Trophoblast cell (in vitro differentiated cells and primary cell): ENCODE measurements at regions not wholly inside any gene's neighbourhood (a gene's known extent, or its start where the extent isn't known, plus 50 kb on each side); places are given as distances from the start of the nearest gene placed in this dataset.
A peak's percentile ranks its signal among the peaks of the same experiment; 100 is the strongest.

Experiments
- DNase-seq, 2 donors: peaks; one replicate each; pipeline ENCODE4 v3.0.0-alpha.2; 2016
- H2AFZ ChIP-seq: 2 replicates; pipeline ENCODE4 v1.6.1; 2013; ENCODE audit warnings: low read length, moderate library complexity, mild to moderate bottlenecking; ENCODE audit not compliant: insufficient read depth, poor library complexity
- H2AK5ac ChIP-seq: 2 replicates; pipeline ENCODE4 v1.6.1; 2013; ENCODE audit warnings: mild to moderate bottlenecking, low read length
- H2BK120ac ChIP-seq: 2 replicates; pipeline ENCODE4 v1.6.1; 2013; ENCODE audit warnings: low read length, mild to moderate bottlenecking, moderate library complexity; ENCODE audit not compliant: insufficient read depth, poor library complexity
- H2BK12ac ChIP-seq: 2 replicates; pipeline ENCODE4 v1.6.1; 2013; ENCODE audit warnings: mild to moderate bottlenecking, low read length, moderate library complexity
- H2BK5ac ChIP-seq: 2 replicates; pipeline ENCODE4 v1.6.1; 2013; ENCODE audit warnings: low read length, low read depth, moderate library complexity, mild to moderate bottlenecking; ENCODE audit not compliant: poor library complexity
- H3K14ac ChIP-seq: 2 replicates; pipeline ENCODE4 v1.6.1; 2013; ENCODE audit warnings: mild to moderate bottlenecking, low read length
- H3K18ac ChIP-seq: 2 replicates; pipeline ENCODE4 v1.6.1; 2013; ENCODE audit warnings: mild to moderate bottlenecking, low read length
- H3K23ac ChIP-seq: 2 replicates; pipeline ENCODE4 v1.6.1; 2013; ENCODE audit warnings: low read length
- H3K27ac ChIP-seq: 2 replicates; pipeline ENCODE4 v1.5.1; 2013; ENCODE audit warnings: low read depth, mild to moderate bottlenecking, inconsistent platforms, low read length, moderate library complexity
- H3K27me3 ChIP-seq: 2 replicates; pipeline ENCODE4 v1.6.1; 2013; ENCODE audit warnings: inconsistent platforms, mild to moderate bottlenecking, low read length, moderate library complexity; ENCODE audit not compliant: insufficient read depth
- H3K36me3 ChIP-seq, 2 experiments: 1 replicate in 1 of 2; 2 replicates in 1 of 2; pipeline ENCODE4 v1.6.1; 2013; ENCODE audit warnings: low read length in 2 of 2, mild to moderate bottlenecking in 2 of 2, moderate library complexity in 1 of 2; ENCODE audit not compliant: insufficient read depth in 2 of 2, control insufficient read depth in 1 of 2
- H3K4ac ChIP-seq: 2 replicates; pipeline ENCODE4 v1.6.1; 2013; ENCODE audit warnings: low read depth, mild to moderate bottlenecking, low read length, moderate library complexity
- H3K4me1 ChIP-seq, 2 experiments: 1 replicate in 1 of 2; 2 replicates in 1 of 2; pipeline ENCODE4 v1.6.1; 2013; ENCODE audit warnings: low read length in 2 of 2, mild to moderate bottlenecking in 2 of 2, moderate library complexity in 1 of 2; ENCODE audit not compliant: insufficient read depth in 2 of 2, control insufficient read depth in 1 of 2
- H3K4me2 ChIP-seq: 2 replicates; pipeline ENCODE4 v1.6.1; 2013; ENCODE audit warnings: inconsistent platforms, mild to moderate bottlenecking, low read length, moderate library complexity
- H3K4me3 ChIP-seq: 2 replicates; pipeline ENCODE4 v1.5.1; 2013; ENCODE audit warnings: mild to moderate bottlenecking, low read depth, low read length, inconsistent platforms
- H3K79me1 ChIP-seq: one replicate; pipeline ENCODE4 v1.6.1; 2013; ENCODE audit warnings: low read length
- H3K79me2 ChIP-seq: 2 replicates; pipeline ENCODE4 v1.6.1; 2013; ENCODE audit warnings: low read length, mild to moderate bottlenecking; ENCODE audit not compliant: control insufficient read depth, insufficient read depth, poor library complexity
- H3K9ac ChIP-seq: 2 replicates; pipeline ENCODE4 v1.6.1; 2013; ENCODE audit warnings: mild to moderate bottlenecking, low read length
- H3K9me3 ChIP-seq: 2 replicates; pipeline ENCODE4 v1.6.1; 2013; ENCODE audit warnings: low read depth, mild to moderate bottlenecking, control low read depth, inconsistent platforms, low read length; ENCODE audit not compliant: insufficient read depth
- H4K12ac ChIP-seq: 2 replicates; pipeline ENCODE4 v1.6.1; 2013; ENCODE audit warnings: low read depth, mild to moderate bottlenecking, low read length, moderate library complexity
- H4K8ac ChIP-seq: 2 replicates; pipeline ENCODE4 v1.6.1; 2013; ENCODE audit warnings: low read depth, mild to moderate bottlenecking, low read length, moderate library complexity
- H4K91ac ChIP-seq: one replicate; pipeline ENCODE4 v1.6.1; 2013; ENCODE audit warnings: low read depth, mild to moderate bottlenecking, low read length, moderate library complexity
- WGBS: extraction: QIAGEN DNeasy Blood & Tissue Kit; methylation state at CpG from one replicate; pipeline ENCODE4 v1.1.7; 2013; ENCODE audit warnings: missing lambda C conversion rate; ENCODE audit not compliant: insufficient read length, insufficient coverage; ENCODE audit errors: extremely low coverage; 5-methylcytosine and 5-hydroxymethylcytosine counted together

DNA sequence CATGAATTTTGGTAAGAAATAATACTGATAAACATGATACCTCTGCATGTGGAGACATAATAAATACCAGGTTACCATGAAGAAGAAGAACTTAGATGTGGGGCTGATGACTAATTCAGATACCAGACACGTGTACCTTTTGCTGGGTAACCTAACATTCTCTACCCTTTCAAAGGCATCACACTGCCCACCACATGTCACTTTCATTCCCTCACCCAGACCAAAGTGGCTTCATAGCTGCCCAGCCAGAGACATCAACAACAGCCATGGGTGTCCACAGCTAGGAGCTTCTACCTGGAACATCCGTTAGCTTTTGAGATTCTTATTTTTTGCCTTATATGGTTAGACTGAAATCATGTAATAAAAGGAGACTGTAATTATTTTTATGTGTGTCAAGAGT is 396.8 kb downstream of the MED10 start:
- no peak for DNase-seq
- Histone ChIP-seq H3K14ac (no peak overlapping the region), H3K27me3 (no peaks in the 10 kb centered on the region)

DNA sequence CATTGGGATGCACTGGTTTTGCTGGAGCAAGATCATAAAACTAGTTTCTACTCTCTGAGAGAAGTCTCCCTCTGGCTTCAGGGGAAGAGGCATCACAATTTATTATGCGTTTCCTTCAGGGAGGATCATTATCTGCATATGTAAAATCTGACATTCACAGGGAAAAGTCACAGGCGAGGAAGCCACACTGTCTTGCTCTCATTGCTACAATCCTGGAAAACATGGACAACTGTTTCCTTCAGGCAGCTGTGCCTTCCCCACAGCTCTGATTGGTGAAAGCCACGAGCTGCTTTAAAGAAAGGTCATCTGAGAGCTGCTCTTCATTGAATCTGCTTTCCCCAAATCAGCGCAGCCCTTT is 397.8 kb downstream of the MED10 start:
- no CpG with 5 or more reads among the region's 4 CpGs for WGBS
- no peak overlapping the region for H3K4me3 ChIP-seq
- no peak overlapping the region for H2AFZ ChIP-seq
- H3K79me1 ChIP-seq, result no peaks in the 10 kb centered on the region
- no peak overlapping the region for H4K8ac ChIP-seq
- no peak overlapping the region for H3K18ac ChIP-seq
- H3K79me2 ChIP-seq, result no peaks in the 10 kb centered on the region
- H3K9me3 ChIP-seq, result peaks cover 2% of the 10 kb centered on the region
- H3K4me1 ChIP-seq, result peaks cover 5 to 10% of the 10 kb centered on the region in 2 experiments
- H3K23ac ChIP-seq, result no peak overlapping the region
- no peak overlapping the region for H4K12ac ChIP-seq
- no peak overlapping the region for H3K4ac ChIP-seq
- no peak overlapping the region for H2BK5ac ChIP-seq
- no peak overlapping the region for H4K91ac ChIP-seq
- no peak overlapping the region for H2BK120ac ChIP-seq
- H3K4me2 ChIP-seq, result no peak overlapping the region
- H3K27ac ChIP-seq, result no peak overlapping the region
- no peaks in the 10 kb centered on the region for H3K27me3 ChIP-seq
- DNase-seq, result no peak
- H3K9ac ChIP-seq, result no peak overlapping the region
- H2BK12ac ChIP-seq, result no peak overlapping the region
- no peak overlapping the region for H3K14ac ChIP-seq
- no peaks in the 10 kb centered on the region for H3K36me3 ChIP-seq
- no peak overlapping the region for H2AK5ac ChIP-seq

More for the DNA sequence above, 396.8 kb downstream of the MED10 start:
- H3K4ac ChIP-seq, result no peak overlapping the region
- H4K12ac ChIP-seq, result no peak overlapping the region
- no peak overlapping the region for H2BK5ac ChIP-seq
- H3K23ac ChIP-seq, result no peak overlapping the region
- no peak overlapping the region for H3K9ac ChIP-seq
- H4K91ac ChIP-seq, result no peak overlapping the region
- peaks cover 2% of the 10 kb centered on the region for H3K9me3 ChIP-seq
- no peak overlapping the region for H2BK12ac ChIP-seq
- no peak overlapping the region for H2AK5ac ChIP-seq
- no peak overlapping the region for H2AFZ ChIP-seq
- H3K4me3 ChIP-seq, result no peak overlapping the region
- no CpG with 5 or more reads among the region's 2 CpGs for WGBS
- H2BK120ac ChIP-seq, result no peak overlapping the region
- H3K4me1 ChIP-seq, result peaks cover 5 to 10% of the 10 kb centered on the region in 2 experiments
- H3K27ac ChIP-seq, result no peak overlapping the region
- H3K79me1 ChIP-seq, result no peaks in the 10 kb centered on the region
- no peak overlapping the region for H4K8ac ChIP-seq
- no peaks in the 10 kb centered on the region for H3K36me3 ChIP-seq
- no peak overlapping the region for H3K4me2 ChIP-seq
- H3K79me2 ChIP-seq, result no peaks in the 10 kb centered on the region
- H3K18ac ChIP-seq, result no peak overlapping the region

- Histone ChIP-seq H3K79me2 (no peaks in the 10 kb centered on the region), H3K79me1 (no peaks in the 10 kb centered on the region), H3K36me3 (no peaks in the 10 kb centered on the region), H2BK12ac (no peak overlapping the region), H3K4ac (no peak overlapping the region), H3K4me3 (no peak overlapping the region), H3K23ac (no peak overlapping the region), H2AFZ (no peak overlapping the region), H3K4me2 (no peak overlapping the region), H3K9me3 (peaks cover 2% of the 10 kb centered on the region), H2BK120ac (no peak overlapping the region), H3K27ac (no peak overlapping the region), H3K9ac (no peak overlapping the region), H3K14ac (no peak overlapping the region), H4K12ac (no peak overlapping the region), H2BK5ac (no peak overlapping the region), H4K91ac (no peak overlapping the region), H3K18ac (no peak overlapping the region), H3K4me1 (peaks cover 5 to 10% of the 10 kb centered on the region in 2 experiments), H4K8ac (no peak overlapping the region), H3K27me3 (no peaks in the 10 kb centered on the region), H2AK5ac (no peak overlapping the region)
- WGBS, result no CpG with 5 or more reads among the region's 6 CpGs
- peak; percentile 70 to 91 for DNase-seq
These were observed 398.4 kb downstream of the MED10 start for GRCh38 chr5:5979761-5980537.

- H3K4me2 ChIP-seq, result no peak overlapping the region
- no CpG with 5 or more reads among the region's 3 CpGs for WGBS
- no peak overlapping the region for H2AFZ ChIP-seq
- peaks cover 2% of the 10 kb centered on the region for H3K9me3 ChIP-seq
- peaks cover 5 to 10% of the 10 kb centered on the region in 2 experiments for H3K4me1 ChIP-seq
- no peak overlapping the region for H2AK5ac ChIP-seq
- no peak overlapping the region for H2BK120ac ChIP-seq
- no peak overlapping the region for H2BK5ac ChIP-seq
- H2BK12ac ChIP-seq, result no peak overlapping the region
- no peak overlapping the region for H3K14ac ChIP-seq
- H3K4ac ChIP-seq, result no peak overlapping the region
- peak; percentile 89 to 94 for DNase-seq
- no peak overlapping the region for H4K12ac ChIP-seq
- no peaks in the 10 kb centered on the region for H3K27me3 ChIP-seq
- H3K27ac ChIP-seq, result no peak overlapping the region
- no peak overlapping the region for H4K8ac ChIP-seq
- H3K79me2 ChIP-seq, result no peaks in the 10 kb centered on the region
- no peaks in the 10 kb centered on the region for H3K79me1 ChIP-seq
- no peak overlapping the region for H3K9ac ChIP-seq
- H3K36me3 ChIP-seq, result no peaks in the 10 kb centered on the region
- no peak overlapping the region for H3K18ac ChIP-seq
- no peak overlapping the region for H3K23ac ChIP-seq
- no peak overlapping the region for H3K4me3 ChIP-seq
- H4K91ac ChIP-seq, result no peak overlapping the region
These were observed 399.0 kb downstream of the MED10 start for GRCh38 chr5:5979377-5979760.
